CD4-positive, alpha-beta T cell treated with Interleukin-17A for 4 hours (primary cell): ENCODE measurements at regions not wholly inside any gene's neighbourhood (a gene's known extent, or its start where the extent isn't known, plus 50 kb on each side); places are given as distances from the start of the nearest gene placed in this dataset.

Experiments used
- DNase-seq: peaks from one replicate; pipeline ENCODE4 v3.0.0-alpha.2; 2020; ENCODE audit warnings: mixed read lengths

DNA sequence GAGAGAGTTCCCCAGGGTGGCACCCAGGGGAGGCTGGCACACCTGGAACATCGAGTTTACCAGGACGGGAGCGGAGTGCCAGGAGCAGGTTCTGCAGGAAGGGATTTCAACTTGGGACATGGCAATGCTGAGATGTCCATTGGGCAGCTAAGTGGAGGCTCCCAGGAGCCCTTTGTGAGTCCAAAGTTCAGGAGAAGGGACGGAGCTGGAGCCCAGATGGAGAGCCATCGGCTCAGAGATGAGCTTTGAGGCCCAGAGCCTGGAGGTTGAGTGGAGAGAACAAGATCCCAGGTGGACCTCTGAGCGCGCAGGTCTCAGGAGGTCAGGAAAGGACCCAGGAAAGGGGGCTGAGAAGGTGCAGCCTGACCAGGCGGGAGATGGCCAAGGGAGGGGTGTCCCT is 67.5 kb upstream of the AFDN start:
- no peak for DNase-seq

DNA sequence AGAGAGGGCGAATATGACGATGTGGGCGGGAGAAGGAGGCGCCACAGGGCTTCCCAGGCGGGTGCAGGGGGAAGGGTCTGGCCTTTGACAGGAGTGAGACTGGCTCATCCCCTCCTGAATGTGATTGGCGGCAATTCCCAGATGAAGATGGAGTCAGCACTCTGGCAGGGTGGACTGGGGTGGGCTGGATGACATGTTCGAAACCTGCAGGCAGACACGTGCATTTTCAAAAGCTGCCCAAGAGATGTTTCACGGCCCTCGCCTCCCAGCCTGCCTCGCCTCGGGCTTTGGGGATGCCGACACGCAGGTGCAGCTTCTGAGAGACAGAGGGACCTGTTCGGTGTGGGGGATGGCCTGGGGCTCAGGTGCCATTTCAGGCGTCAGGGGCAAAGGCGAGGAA is 66.8 kb upstream of the AFDN start:
- no peak for DNase-seq

DNA sequence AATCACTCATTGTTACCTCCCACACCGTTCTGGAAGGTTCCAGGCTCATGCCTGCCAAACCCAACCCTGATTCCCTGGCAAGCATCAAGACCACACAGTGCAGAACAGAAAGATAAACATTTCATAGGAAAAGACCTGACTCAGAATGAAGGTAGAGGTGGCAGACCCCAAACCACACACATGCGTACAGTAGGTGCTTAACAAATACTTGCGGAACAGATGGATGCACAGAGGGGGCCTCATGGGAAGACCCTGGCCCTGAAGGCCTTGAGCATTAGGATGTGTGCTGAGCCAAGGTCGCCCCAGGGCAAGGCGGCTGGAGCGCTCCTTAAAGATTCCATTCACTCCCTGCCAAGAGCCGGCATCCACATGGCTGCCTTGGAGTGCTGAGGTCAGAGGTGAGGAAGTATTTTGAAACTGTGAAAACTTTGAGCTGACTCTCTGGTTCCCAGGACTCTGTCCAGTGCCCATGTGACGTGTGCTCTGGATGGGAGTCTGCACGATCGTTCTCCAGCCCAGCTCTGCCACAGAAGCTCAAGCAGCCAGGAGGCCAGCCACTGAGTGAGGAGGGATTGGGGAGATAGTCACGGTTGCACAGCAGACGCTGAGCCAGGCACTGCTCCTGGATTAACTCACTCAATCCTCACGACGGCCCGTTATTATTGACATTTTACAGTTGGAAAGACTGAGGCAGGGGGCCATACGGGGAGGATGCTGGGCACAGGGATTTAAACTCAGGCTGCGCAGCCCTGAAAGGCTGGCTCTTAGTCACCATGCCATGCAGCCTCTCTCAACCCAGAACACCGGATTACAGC is 65.5 kb upstream of the AFDN start:
- no peak for DNase-seq

- no peak for DNase-seq
These were observed 64.9 kb upstream of the AFDN start for GRCh38 chr6:167761794-167762258.

- no peak for DNase-seq
These were observed 64.3 kb upstream of the AFDN start for GRCh38 chr6:167762259-167762962.

DNA sequence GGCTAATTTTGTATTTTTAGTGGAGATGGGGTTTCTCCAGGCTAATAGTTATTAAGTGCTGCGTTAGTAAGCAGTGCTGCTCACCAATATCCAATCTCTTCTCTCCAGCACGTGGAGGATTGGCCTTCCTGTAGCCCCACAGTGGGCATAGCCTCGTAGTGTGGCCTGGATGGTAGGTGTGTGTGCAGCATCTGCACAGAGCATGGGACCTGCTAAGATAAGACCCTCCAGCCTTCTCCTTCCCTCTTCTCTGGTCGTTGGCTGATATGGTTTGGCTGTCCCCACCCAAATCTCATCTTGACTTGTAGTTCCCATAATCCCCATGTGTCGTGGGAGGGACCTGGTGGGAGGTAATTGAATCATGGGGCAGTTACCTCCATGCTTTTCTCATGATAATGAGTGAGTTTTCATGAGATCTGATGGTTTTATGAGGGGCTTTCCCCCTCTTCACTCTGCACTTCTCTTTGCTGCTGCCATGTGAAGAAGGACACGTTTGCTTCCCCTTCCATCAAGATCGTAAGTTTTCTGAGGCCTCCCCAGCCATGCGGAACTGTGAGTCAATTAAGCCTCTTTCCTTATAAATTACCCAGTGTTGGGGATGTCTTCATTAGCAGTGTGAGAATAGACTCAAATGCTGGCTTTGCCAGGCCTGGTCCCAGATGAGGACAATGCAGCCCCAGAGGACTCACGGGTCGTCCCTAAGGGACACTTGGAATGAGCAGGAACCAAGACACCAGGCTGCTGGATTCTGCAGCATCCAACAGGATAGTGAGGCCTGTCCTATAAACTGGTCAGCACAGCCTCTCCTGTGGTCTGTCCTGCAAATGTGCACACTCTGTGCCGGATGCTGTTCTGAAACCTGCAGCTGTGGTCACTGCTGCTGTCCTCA is 63.4 kb upstream of the AFDN start:
- no peak for DNase-seq

GRCh38 chr6:167764215-167764614 is 62.5 kb upstream of the AFDN start:
- DNase-seq = no peak

DNA sequence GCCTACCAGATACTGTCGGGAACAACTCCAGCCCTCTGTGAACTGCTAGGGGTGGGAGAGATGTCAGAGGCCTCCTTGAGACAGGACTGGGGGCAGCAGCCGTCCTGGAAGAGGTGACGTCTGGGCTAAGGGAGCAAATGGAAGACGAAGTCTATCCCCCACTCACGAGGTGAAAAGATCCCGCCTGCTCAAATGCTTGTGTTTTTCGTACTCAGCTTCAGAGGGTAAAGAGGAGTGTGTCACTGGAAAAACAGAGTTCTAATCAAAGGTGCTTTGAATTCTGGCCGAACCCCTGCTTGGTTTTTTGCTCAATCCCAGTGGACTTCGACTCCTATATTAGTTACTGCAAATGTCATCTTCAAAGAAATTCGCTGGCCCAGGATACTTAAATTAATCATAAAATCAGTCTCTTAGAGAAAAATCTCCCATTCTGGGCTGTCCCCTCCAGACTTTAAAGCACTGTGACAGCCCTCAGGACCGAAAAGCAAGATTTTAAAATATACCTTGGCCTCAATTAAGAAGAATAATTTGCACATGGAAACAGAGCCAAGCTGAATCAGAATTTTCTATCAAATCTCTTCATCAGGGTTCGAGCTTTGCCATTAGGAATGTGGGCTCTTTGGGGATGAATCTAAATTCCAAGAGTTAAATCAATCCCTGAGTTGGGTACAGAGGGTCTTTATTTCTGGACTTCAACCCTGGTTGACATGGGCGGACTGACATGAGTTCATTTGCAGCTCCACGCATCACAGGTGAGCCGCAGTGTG is 61.8 kb upstream of the AFDN start:
- no peak for DNase-seq

DNA sequence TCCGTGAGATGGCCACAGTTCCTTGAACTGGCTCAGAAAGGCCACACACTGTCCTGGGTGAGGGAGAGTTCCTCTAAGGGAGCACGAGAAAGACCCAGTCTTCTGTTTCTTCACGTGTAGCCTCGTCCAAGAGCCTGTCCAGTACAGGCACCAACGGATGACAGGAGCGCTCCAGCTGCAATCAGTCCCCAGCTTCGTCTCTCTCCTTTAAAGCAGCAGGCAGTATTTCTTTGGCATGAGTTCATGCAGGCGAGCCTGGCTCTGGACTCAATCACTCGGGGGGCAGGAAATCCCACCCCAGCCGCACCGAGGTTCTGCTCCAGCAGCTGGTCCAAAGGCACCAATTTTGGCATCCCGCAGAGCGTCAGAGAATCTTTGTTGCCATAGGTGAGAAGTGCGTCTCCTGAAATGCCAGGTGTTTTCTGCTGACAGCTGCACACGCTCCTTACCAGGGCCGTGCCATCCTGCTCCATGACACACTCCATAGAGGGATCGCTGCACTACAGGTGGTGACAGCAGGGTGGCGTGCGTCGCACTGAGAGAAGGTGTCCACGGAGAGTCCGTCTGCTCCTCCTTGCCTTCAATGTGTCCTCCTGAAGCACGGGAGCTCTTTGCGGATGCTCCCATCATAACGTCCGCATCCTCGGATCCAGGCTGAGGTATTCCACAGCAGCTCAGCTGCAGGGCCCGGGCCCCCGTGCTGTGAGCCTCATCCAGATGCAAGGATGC is 59.6 kb upstream of the AFDN start:
- DNase-seq = no peak

- no peak for DNase-seq
These were observed 59.0 kb upstream of the AFDN start for GRCh38 chr6:167767715-167768107.

- no peak for DNase-seq
These were observed 58.1 kb upstream of the AFDN start for GRCh38 chr6:167768471-167769215.

- DNase-seq = no peak
These were observed 57.1 kb upstream of the AFDN start for GRCh38 chr6:167769408-167770190.

- DNase-seq = no peak
These were observed 56.3 kb upstream of the AFDN start for GRCh38 chr6:167770291-167770955.

GRCh38 chr6:167774881-167775280 is 51.8 kb upstream of the AFDN start:
- DNase-seq = no peak

- no peak for DNase-seq
These were observed 49.6 kb upstream of the AFDN start for GRCh38 chr6:167776906-167777627.
